K562 (cell line): ENCODE measurements at regions not wholly inside any gene's neighbourhood (a gene's known extent, or its start where the extent isn't known, plus 50 kb on each side); places are given as distances from the start of the nearest gene placed in this dataset.

Source experiments
- ATAC-seq: fragments of 200-7000 bp; cut with Tn5 transposase; 3 replicates; pipeline ENCODE4 v1.9.1; 2020; ENCODE audit warnings: moderate library complexity
- BruUV-seq: library from RNA; stranded (reverse); fragments of 400-500 nt; replicated peaks from 2 replicates; lab custom pipeline; 2021; lab: Mats Ljungman, UMichigan
- CTCF ChIA-PET: fragments of 300-600 bp; formaldehyde crosslinking; extraction: SDS; loops from one replicate; lab custom pipeline; 2021; ENCODE audit warnings: low intra/inter-chr PET ratio; lab: Yijun Ruan, JAX
- POLR2A ChIA-PET: fragments of 300-600, 350-650 bp; sonication (Branson Sonifier 250); formaldehyde crosslinking; extraction: SDS; loops from one replicate; lab custom pipeline; 2021; ENCODE audit warnings: antibody characterized with exemption, inconsistent platforms; lab: Yijun Ruan, JAX
- DNase-seq, 4 experiments: peaks; one replicate each; pipeline versions ENCODE4 v3.0.0 to v3.0.0-alpha.2; 2011 to 2018; ENCODE audit warnings: low spot score in 3 of 4, mixed read lengths in 3 of 4; ENCODE audit errors: extremely low read depth in 1 of 4
- FAIRE-seq: peaks from 2 replicates; lab custom pipeline; 2011; peaks lifted over from hg19 to GRCh38; lab: Jason Lieb, UNC
- H2AFZ ChIP-seq: 2 replicates; pipeline ENCODE4 v1.6.0; 2011; ENCODE audit warnings: low read depth, low read length, control low read depth, inconsistent platforms
- H3K27ac ChIP-seq: fragments of 200-600 bp; 3 replicates; pipeline ENCODE4 v1.8.0; 2011; ENCODE audit warnings: low read depth, mild to moderate bottlenecking, control low read depth, inconsistent platforms, low read length, moderate library complexity, mixed read lengths; ENCODE audit errors: extremely low read depth
- H3K27me3 ChIP-seq, 2 experiments: fragments of 300-600 bp in 1 of 2; 2 replicates in 1 of 2; 3 replicates in 1 of 2; pipeline versions ENCODE4 v1.6.0 to v1.8.0; 2011; ENCODE audit warnings: inconsistent platforms in 2 of 2, low read length in 2 of 2, mild to moderate bottlenecking in 1 of 2, mixed read lengths in 1 of 2, moderate library complexity in 1 of 2; ENCODE audit not compliant: control insufficient read depth in 2 of 2, insufficient read depth in 2 of 2
- H3K36me3 ChIP-seq: fragments of 300-600 bp; 3 replicates; pipeline ENCODE4 v1.8.0; 2011; ENCODE audit warnings: mild to moderate bottlenecking, low read length, inconsistent platforms; ENCODE audit not compliant: control insufficient read depth, insufficient read depth
- H3K4me1 ChIP-seq, 2 experiments: fragments of 200-600 bp in 1 of 2; replicated peaks in 1 of 2; 2 replicates in 1 of 2; 3 replicates in 1 of 2; pipeline versions ENCODE4 v1.5.1 to v1.8.0; 2011; ENCODE audit warnings: inconsistent platforms in 2 of 2, low read length in 2 of 2, mild to moderate bottlenecking in 1 of 2, mixed read lengths in 1 of 2, moderate library complexity in 1 of 2; ENCODE audit not compliant: control insufficient read depth in 2 of 2, insufficient read depth in 2 of 2
- H3K4me2 ChIP-seq: 2 replicates; pipeline ENCODE4 v1.6.1; 2011; ENCODE audit warnings: low read length, control low read depth, inconsistent platforms, mixed read lengths; ENCODE audit not compliant: insufficient read depth
- H3K4me3 ChIP-seq: fragments of 200-600 bp; sonication (generic), shearing (Covaris generic); 2 replicates; pipeline ENCODE4 v1.5.1; 2016; ENCODE audit warnings: control low read depth, inconsistent platforms
- H3K79me2 ChIP-seq: fragments of 200-600 bp; 3 replicates; pipeline ENCODE4 v1.8.0; 2011; ENCODE audit warnings: low read length, inconsistent platforms; ENCODE audit not compliant: control insufficient read depth, insufficient read depth
- H3K9ac ChIP-seq, 2 experiments: 2 replicates each; pipeline versions ENCODE4 v1.6.0 to v1.6.1; 2011; ENCODE audit warnings: low read depth in 2 of 2, low read length in 2 of 2, control low read depth in 1 of 2, inconsistent platforms in 1 of 2, mild to moderate bottlenecking in 1 of 2, mixed read lengths in 1 of 2; ENCODE audit not compliant: insufficient read depth in 1 of 2
- H3K9me1 ChIP-seq: one replicate; pipeline ENCODE4 v1.6.0; 2011; ENCODE audit warnings: inconsistent platforms, mild to moderate bottlenecking, low read length, moderate library complexity; ENCODE audit not compliant: control insufficient read depth, insufficient read depth
- H3K9me3 ChIP-seq: replicated peaks from 2 replicates; pipeline ENCODE4 v1.5.1; 2011; ENCODE audit warnings: low read depth, low read length, inconsistent platforms; ENCODE audit not compliant: control insufficient read depth, insufficient read depth
- H4K20me1 ChIP-seq: replicated peaks from 2 replicates; pipeline ENCODE4 v1.6.1; 2011; ENCODE audit warnings: low read length, inconsistent platforms, mixed read lengths; ENCODE audit not compliant: control insufficient read depth, insufficient read depth
- CBX5 ChIP-seq: IDR thresholded peaks from 2 replicates; pipeline ENCODE4 v1.6.1; 2014; ENCODE audit warnings: low read depth, borderline replicate concordance
- CREBBP ChIP-seq: IDR thresholded peaks from one replicate; pipeline ENCODE4 v1.6.1; 2012; ENCODE audit warnings: low read depth, mild to moderate bottlenecking, control low read depth, inconsistent platforms, low read length
- HDGF ChIP-seq: fragments of 450-650 bp; IDR thresholded peaks from 2 replicates; pipeline ENCODE4 v1.6.1; 2016
- KLF1 ChIP-seq: fragments of 450-650 bp; IDR thresholded peaks from 2 replicates; pipeline ENCODE4 v1.6.1; 2016; ENCODE audit warnings: missing genetic modification characterization, missing compliant biosample characterization
- MCM3 ChIP-seq: fragments of 450-650 bp; IDR thresholded peaks from 2 replicates; pipeline ENCODE4 v1.6.1; 2016
- MCM7 ChIP-seq, 2 experiments: fragments of 450-650 bp; IDR thresholded peaks; 2 replicates each; pipeline ENCODE4 v1.6.1; 2016 to 2018
- RAD21 ChIP-seq, 2 experiments: fragments of 250-450 bp in 1 of 2; fragments of 450-650 bp in 1 of 2; sonication (Bioruptor Pico) in 1 of 2; formaldehyde crosslinking in 1 of 2; IDR thresholded peaks in 1 of 2; conservative IDR thresholded peaks in 1 of 2; 2 replicates each; pipeline versions ENCODE4 v1.4.0 to v1.8.0; 2020 to 2022; ENCODE audit warnings: mild to moderate bottlenecking in 2 of 2, moderate library complexity in 1 of 2
- RFX1 ChIP-seq: fragments of 450-650 bp; IDR thresholded peaks from 2 replicates; pipeline ENCODE4 v1.6.1; 2016; ENCODE audit warnings: mild to moderate bottlenecking, moderate library complexity
- SMC3 ChIP-seq: conservative IDR thresholded peaks from 2 replicates; pipeline ENCODE4 v1.6.1; 2011; ENCODE audit warnings: low read depth, low read length, improper control_type of control experiment; ENCODE audit not compliant: insufficient read depth
- STAT6 ChIP-seq: sonication (generic); formaldehyde crosslinking; IDR thresholded peaks from 2 replicates; pipeline ENCODE4 v1.8.1; 2023; ENCODE audit warnings: mild to moderate bottlenecking, missing genetic modification reagents
- ZNF586 ChIP-seq: fragments of 450-650 bp; formaldehyde crosslinking; conservative IDR thresholded peaks from 2 replicates; pipeline ENCODE4 v1.4.0; 2020; ENCODE audit warnings: mild to moderate bottlenecking, moderate library complexity
- WGBS: fragments of 100-300 bp; shearing (Covaris generic); methylation state at CpG from one replicate; pipeline ENCODE4 v1.1.6; 2016; ENCODE audit warnings: low coverage, mixed read lengths; ENCODE audit not compliant: insufficient coverage; ENCODE audit errors: missing lambda C conversion rate; 5-methylcytosine and 5-hydroxymethylcytosine counted together
- in situ Hi-C: fragments of 300-500 bp; cut with MboI; formaldehyde crosslinking; loops from 4 replicates; pipeline ENCODE4 v1.15.0; 2018; ENCODE audit warnings: inconsistent platforms, mixed read lengths
- intact Hi-C: fragments of 100-400 bp; cut with micrococcal nuclease; formaldehyde crosslinking; loops from 2 replicates; pipeline ENCODE4 v1.14.2; 2022
- TF ChIP-seq, protein P1 (sequence below): fragments of 450-650 bp; formaldehyde crosslinking; IDR thresholded peaks from 2 replicates; pipeline ENCODE4 v1.4.0; 2022; ENCODE audit warnings: missing genetic modification characterization
- TF ChIP-seq, protein P2 (sequence below): IDR thresholded peaks from 2 replicates; pipeline ENCODE4 v1.6.1; 2011; ENCODE audit warnings: borderline replicate concordance, low read depth, mild to moderate bottlenecking, moderate library complexity, low read length; ENCODE audit not compliant: insufficient read depth, poor library complexity, severe bottlenecking

GRCh38 chr6:148177589-148178233 is 164.9 kb upstream of the SASH1 start (continued):
- TF ChIP-seq, protein P1, sequence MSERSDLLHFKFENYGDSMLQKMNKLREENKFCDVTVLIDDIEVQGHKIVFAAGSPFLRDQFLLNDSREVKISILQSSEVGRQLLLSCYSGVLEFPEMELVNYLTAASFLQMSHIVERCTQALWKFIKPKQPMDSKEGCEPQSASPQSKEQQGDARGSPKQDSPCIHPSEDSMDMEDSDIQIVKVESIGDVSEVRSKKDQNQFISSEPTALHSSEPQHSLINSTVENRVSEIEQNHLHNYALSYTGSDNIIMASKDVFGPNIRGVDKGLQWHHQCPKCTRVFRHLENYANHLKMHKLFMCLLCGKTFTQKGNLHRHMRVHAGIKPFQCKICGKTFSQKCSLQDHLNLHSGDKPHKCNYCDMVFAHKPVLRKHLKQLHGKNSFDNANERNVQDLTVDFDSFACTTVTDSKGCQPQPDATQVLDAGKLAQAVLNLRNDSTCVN = no peak
- TF ChIP-seq MCM3 (no peak), RAD21 (CRISPR knock-in tag; conservative IDR thresholded peaks at IDR 0.05 in 1 of 2, IDR thresholded peaks at IDR 0.05 in 1 of 2) (peak in 1 of 2 experiments; percentile 59; a peak in 2 of 4 replicates), MCM7 (IDR thresholded peaks at IDR 0.05) (no peak), HDGF (no peak)
- TF ChIP-seq, protein P2, sequence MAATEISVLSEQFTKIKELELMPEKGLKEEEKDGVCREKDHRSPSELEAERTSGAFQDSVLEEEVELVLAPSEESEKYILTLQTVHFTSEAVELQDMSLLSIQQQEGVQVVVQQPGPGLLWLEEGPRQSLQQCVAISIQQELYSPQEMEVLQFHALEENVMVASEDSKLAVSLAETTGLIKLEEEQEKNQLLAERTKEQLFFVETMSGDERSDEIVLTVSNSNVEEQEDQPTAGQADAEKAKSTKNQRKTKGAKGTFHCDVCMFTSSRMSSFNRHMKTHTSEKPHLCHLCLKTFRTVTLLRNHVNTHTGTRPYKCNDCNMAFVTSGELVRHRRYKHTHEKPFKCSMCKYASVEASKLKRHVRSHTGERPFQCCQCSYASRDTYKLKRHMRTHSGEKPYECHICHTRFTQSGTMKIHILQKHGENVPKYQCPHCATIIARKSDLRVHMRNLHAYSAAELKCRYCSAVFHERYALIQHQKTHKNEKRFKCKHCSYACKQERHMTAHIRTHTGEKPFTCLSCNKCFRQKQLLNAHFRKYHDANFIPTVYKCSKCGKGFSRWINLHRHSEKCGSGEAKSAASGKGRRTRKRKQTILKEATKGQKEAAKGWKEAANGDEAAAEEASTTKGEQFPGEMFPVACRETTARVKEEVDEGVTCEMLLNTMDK = peak; percentile 36

GRCh38 chr6:148179786-148180185 is 162.9 kb upstream of the SASH1 start:
- no peak overlapping the region for H3K4me2 ChIP-seq
- H3K79me2 ChIP-seq = no peaks in the 10 kb centered on the region
- ATAC-seq = peak; percentile 76
- no peak for TF ChIP-seq STAT6 (CRISPR knock-in tag)
- no peak for TF ChIP-seq ZNF586 (CRISPR knock-in tag)
- TF ChIP-seq KLF1 (tag) = no peak
- no peak for TF ChIP-seq CREBBP
- TF ChIP-seq CBX5 = no peak
- no peak for TF ChIP-seq RFX1
- 0 out of 2 replicates have a peak, but pooled peaks have one; percentile 15 for TF ChIP-seq SMC3

More at GRCh38 chr6:148179786-148180185, 162.9 kb upstream of the SASH1 start:
- POLR2A ChIA-PET = interaction anchor here (0.7 to 1.6 kb wide), 3 partner anchors 9 to 1597 kb away, joined by 3 to 6 read pairs (median 3); no protein-coding TSS in a partner anchor
- H2AFZ ChIP-seq = no peak overlapping the region
- DNase-seq (peak; percentile 29 to 44 (median 36)), FAIRE-seq (peak; percentile 79)
- no peaks in the 10 kb centered on the region for H4K20me1 ChIP-seq
- no peaks in the 10 kb centered on the region for H3K36me3 ChIP-seq
- no peaks in the 10 kb centered on the region; a peak in 1 of 5 replicates for H3K4me1 ChIP-seq
- H3K4me3 ChIP-seq = no peak overlapping the region
- CTCF ChIA-PET = interaction anchor here (0.6 to 1.7 kb wide), 2 partner anchors 485 to 789 kb away, joined by 3 to 6 read pairs; no protein-coding TSS in a partner anchor
- in situ Hi-C loops (no loop called here), intact Hi-C loops (loop anchor here (5.0 to 10.0 kb wide), 2 partner anchors 195 to 672 kb away; partner anchors contain the start of gene SAMD5)
- H3K27ac ChIP-seq = no peak overlapping the region
- no peaks in the 10 kb centered on the region for H3K9me3 ChIP-seq
- H3K27me3 ChIP-seq = peaks cover 3 to 11% of the 10 kb centered on the region in 2 experiments; a peak in 1 of 5 replicates
- BruUV-seq = no TSS peak
- H3K9ac ChIP-seq = no peak overlapping the region
- no peaks in the 10 kb centered on the region for H3K9me1 ChIP-seq
- WGBS = 0% methylated on average over 1 of the region's 1 CpG
